SU-DHL-6 (cell line): ENCODE measurements at regions not wholly inside any gene's neighbourhood (a gene's known extent, or its start where the extent isn't known, plus 50 kb on each side); places are given as distances from the start of the nearest gene placed in this dataset.

Source experiments
- EZH2phosphoT487 ChIP-seq: fragments of 200-600 bp; sonication (generic), shearing (Covaris generic); conservative IDR thresholded peaks from 2 replicates; pipeline ENCODE4 v1.6.1; 2018; ENCODE audit warnings: mild to moderate bottlenecking, antibody characterized with exemption, low read length, moderate library complexity, mixed read lengths
- TF ChIP-seq, protein P1 (sequence below): fragments of 200-600 bp; sonication (generic); IDR thresholded peaks from one replicate; pipeline ENCODE4 v1.5.1; 2017; ENCODE audit warnings: antibody characterized with exemption, mild to moderate bottlenecking, low read length, moderate library complexity; ENCODE audit not compliant: insufficient read depth, poor library complexity, severe bottlenecking

DNA sequence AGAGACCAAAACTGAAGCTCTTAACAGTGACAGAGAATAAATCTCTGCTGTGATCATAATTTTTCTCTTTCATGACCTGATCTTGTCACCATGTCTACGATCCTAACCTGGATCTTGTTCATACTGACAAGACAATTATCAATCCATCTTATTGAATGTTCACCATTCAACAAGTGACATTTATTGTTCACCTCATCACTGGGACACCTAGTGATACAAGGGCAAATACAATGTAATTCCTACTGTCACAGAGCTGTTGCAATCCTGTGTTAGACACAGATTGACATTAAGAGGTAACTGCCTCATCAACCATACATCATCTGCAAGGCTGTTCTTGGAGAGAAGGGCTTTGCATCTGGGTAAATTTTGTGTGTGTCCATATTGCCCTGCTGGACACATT is 942.4 kb upstream of the PRR20A start:
- TF ChIP-seq, protein P1, sequence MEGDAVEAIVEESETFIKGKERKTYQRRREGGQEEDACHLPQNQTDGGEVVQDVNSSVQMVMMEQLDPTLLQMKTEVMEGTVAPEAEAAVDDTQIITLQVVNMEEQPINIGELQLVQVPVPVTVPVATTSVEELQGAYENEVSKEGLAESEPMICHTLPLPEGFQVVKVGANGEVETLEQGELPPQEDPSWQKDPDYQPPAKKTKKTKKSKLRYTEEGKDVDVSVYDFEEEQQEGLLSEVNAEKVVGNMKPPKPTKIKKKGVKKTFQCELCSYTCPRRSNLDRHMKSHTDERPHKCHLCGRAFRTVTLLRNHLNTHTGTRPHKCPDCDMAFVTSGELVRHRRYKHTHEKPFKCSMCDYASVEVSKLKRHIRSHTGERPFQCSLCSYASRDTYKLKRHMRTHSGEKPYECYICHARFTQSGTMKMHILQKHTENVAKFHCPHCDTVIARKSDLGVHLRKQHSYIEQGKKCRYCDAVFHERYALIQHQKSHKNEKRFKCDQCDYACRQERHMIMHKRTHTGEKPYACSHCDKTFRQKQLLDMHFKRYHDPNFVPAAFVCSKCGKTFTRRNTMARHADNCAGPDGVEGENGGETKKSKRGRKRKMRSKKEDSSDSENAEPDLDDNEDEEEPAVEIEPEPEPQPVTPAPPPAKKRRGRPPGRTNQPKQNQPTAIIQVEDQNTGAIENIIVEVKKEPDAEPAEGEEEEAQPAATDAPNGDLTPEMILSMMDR, result no peak
- TF ChIP-seq EZH2phosphoT487, result no peak
